ENCODE measurements at regions not wholly inside any gene's neighbourhood (a gene's known extent, or its start where the extent isn't known, plus 50 kb on each side); places are given as distances from the start of the nearest gene placed in this dataset.
"Not testable (repeated sequence)": the region's sequence is repeated elsewhere in the genome, so short reads cannot be mapped to it uniquely, and the experiment has no call there.

DNA sequence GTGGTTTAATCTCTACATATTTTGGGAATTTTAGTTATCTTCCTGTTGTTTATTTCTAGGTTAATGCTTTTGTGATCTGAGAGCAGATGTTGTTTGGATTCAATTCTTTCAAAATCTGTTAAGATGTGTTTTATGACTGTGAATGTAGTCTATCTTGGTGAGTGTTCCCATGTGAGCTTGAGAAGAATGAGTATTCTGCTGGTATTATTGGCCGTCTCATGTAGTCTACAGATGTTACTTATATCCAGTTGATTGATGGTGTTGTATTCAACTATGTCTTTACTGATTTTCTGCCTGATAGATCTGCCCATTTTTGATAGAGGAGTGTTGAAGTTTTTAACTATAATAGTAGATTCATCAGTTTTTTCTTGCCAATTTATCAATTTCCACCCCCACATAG lies 141.4 kb upstream of the FOXP2 start:
- no peak for DNase-seq

DNA sequence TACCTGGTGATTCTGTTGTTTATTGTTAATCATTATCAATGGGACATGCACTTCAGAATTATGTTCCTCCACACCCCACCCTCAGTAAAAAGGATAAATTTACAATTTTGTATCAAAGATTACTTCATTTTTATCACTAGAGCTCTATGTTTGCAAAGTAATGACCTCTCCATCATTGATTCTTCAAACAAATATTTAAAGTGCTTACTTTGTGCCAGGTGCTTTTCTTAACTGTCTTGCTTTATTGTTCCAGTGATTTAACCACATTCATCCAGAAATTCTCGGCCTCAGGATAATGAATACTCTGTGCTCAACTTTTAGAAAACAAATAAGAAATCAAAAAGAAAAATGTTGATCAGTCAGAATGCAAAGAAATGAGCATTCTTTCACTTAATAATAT lies 144.9 kb upstream of the FOXP2 start:
- DNase-seq = no peak

GRCh38 chr7:114267550-114267949 lies 147.1 kb upstream of the FOXP2 start:
- DNase-seq = not testable (repeated sequence)

DNA sequence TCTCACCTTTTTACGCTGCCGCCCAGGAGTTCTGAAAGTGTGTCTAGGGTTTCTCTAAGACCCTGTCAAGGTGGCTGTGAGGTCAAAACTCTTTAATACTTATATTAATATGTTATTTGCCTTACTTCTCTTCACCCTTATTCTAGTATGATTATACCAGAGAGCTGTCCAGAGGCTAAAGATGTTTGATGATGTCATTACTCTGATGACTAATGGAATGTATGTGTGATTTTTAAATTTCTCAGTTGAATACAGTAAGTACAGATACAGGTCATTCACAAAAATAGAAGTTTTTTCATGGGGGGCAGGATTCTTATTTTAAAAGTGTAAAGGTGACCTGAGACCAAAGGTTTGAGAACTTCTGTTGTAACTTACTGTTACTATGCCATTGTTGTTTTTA lies 150.6 kb upstream of the FOXP2 start:
- no peak for DNase-seq

- DNase-seq = no peak
Observed at GRCh38 chr7:114263219-114263618, 151.4 kb upstream of the FOXP2 start.

GRCh38 chr7:114255404-114255841 lies 159.2 kb upstream of the FOXP2 start:
- DNase-seq = peak; percentile 33

DNA sequence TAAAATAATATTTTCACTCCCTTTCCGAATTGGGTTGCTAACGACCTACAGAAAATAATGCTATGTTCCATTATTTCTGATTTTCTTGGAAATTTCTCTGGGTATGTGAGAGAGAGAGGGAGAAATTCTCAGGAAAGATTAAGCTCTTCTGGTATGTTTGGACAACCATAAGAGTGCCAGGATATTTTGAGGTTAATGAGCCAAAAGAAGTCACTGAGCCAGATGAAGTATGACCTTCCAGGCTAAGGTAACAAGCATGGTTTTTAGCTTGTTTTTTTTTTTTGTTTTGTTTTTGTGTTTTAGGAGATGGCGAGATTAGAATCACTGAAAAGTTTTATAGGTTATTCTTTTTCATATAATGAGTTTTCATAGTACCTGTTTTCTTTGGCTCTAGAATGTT lies 171.0 kb upstream of the FOXP2 start:
- DNase-seq = no peak

DNA sequence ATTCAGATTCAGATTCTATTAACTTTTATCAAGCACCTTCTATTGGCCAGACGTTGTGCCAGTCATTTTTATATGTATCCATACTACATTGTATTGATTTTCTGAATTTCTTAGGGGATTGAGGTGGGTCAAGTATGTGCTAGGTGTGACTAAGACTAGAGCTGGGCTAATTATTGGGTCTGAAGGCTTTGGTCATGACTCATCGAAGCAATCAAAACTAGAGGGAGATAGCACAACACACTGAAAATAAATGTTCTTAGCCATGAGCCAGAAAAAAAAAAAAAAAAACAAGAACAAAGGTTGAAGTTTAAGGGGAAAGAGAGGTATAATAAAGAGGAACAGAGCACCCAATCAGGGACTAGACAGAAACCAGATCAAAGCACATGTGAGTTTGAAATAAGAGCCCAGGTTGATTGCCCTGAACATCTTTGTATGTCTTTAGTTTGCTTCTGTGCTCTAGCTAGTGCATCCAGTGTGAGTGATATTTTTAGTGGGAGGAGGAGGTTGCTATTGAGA lies 171.6 kb upstream of the FOXP2 start:
- DNase-seq = no peak

- DNase-seq = no peak
Observed at GRCh38 chr7:114229246-114229645, 185.4 kb upstream of the FOXP2 start.

- DNase-seq = no peak
Observed at GRCh38 chr7:114225784-114226183, 188.8 kb upstream of the FOXP2 start.

GRCh38 chr7:114218283-114218682 lies 196.3 kb upstream of the FOXP2 start:
- DNase-seq = no peak

GRCh38 chr7:114217026-114217806 lies 197.4 kb upstream of the FOXP2 start:
- DNase-seq = peak; percentile 9

DNA sequence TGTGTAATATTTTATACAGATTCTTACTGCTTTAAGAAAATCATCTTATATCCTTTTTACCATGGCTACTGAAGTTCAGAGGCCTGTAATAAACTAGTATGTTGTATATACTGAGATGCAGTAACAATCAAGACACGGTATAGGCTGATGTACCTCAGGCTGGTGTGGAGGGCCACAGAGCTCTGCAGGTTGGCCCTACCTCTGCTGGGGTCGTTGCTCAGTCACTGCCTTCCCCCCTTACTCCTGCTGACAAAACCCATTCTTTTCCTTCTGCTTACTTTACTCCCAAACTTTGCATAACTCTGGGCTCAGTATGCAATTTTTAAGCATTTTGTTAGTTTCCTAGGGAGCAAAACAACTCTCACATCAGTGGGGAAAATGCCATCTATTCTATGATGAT lies 200.1 kb upstream of the FOXP2 start:
- DNase-seq = no peak

- DNase-seq = peak; percentile 7
Observed at GRCh38 chr7:114212721-114213429, 201.7 kb upstream of the FOXP2 start.

- peak; percentile 2 for DNase-seq
Observed at GRCh38 chr7:114209968-114210367, 204.6 kb upstream of the FOXP2 start.

DNA sequence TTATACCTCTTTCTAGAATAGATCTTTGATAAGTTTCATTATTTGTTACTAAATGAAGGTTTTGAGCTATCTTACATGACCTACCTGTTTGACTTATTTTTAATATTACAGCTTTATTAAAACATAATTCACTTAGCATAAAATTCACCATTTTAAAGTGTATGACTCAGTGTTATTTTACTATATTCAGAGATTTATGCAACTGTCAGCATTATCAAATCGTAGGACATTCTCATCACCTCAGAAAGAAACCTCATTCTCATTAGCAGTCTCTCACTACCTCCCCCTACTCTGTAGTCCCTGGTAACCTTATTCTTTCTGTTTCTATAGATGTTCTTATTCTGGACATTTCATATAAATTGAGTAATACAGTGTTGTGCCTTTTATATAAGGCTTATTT lies 207.9 kb upstream of the FOXP2 start:
- DNase-seq = no peak

DNA sequence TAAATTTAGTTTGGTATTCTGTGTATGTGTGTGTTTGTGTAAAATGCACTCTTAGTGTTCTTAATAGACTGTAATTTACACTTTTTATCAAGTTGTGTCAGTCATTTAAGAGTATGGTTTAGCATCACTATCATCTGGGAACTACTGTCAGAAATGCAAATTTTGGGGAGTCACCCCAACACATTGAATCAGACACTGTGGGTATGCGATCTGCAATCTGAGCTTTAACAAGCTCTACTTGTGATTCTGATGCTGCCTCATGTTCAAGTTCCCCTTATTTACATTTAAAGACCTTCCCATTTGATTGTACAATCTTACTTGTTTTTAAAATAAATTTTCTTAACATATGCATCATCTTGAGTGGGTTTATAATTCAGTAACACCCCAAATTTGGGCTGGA lies 218.1 kb upstream of the FOXP2 start:
- DNase-seq = no peak

DNA sequence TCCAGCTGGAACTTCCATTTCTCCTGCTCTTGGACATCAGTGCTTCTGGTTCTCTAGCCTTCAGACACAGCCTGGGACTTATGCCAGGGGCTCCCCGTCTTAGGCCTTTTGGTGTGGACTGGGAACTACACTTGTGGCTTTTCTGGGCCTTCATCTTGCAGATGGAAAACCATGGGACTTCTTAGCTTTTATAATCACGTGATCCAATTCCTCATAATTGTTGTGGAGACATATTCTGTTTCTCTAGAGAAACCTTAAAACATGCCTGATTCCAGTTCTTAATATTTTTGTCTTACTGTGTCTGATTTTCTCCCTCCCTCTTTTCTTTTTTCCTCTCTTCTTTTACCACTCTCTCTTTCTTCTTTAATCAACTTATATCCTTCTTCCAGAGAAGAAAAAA lies 224.2 kb upstream of the FOXP2 start:
- no peak for DNase-seq

DNA sequence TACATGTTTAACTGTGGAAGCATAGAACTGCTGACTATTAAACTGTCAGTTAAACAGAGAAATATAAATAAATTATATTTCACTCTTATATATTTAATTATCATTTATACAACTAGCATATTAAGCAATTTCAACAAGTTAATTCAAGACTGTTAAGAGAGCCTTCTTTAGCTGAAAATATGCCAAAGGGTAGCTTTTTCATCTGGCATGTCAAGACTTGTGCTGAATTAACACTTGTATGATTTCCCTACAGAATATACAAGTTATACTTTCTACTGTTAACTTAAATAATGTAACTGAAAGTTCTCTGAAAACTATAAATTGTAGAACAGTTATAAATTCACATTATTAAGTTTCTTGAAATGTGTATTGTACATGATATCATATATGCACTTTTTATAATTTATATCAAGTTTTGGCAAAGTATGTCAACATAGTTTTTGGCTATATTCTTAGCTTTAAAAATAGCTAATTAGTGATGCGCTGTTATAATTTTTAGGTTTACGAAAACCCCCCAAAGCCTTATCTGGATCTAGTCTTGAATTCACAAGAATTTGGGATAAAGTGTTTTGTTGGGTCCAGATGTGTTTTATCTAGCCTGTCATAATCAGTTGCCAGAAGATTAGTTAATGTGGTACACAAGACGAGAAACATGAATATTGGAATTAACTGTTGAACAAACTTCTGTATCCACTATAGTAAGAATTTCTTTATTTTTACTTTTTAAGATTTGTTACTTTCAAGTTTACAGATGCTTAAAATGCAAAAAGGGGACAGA lies 231.1 kb upstream of the FOXP2 start:
- no peak for DNase-seq

DNA sequence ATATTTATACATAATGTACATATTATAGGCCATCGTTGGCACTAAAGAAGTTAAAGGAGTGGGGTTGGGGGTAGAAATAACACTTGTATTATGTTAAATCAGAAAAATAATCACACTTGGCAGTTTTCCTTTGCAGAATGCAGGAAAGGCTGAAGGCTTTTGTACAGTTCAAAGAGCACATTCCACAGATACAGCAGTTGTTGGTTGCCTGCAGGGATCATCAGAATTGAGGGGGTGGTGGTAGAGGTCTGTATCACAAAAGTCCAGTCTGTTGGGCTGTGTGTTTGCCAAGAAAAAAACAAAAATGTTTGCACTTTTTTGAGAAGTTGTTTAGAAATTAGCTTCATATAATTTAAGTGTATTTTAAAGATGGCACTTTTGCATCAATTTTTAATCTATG lies 231.8 kb upstream of the FOXP2 start:
- no peak for DNase-seq

DNA sequence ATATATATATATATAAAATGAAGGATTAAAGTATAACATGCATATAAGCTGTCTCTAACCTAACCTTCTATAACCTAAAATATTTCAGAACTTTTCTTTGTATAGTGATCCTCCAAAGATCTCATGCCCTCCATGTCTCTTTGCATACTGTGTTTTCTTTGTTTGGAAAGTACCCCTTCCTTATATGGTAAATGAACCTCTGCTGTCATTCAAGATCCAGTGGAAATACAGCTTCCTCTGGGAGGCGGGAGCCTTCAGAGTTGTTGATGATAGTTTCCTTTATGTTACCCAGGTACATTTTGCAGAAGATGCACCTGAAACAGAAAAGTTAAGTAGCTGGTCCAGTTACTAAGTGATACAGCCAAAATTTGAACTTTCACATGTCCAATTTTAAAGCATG lies 233.3 kb upstream of the FOXP2 start:
- DNase-seq = no peak

- DNase-seq = no peak
Observed at GRCh38 chr7:114180556-114181266, 233.9 kb upstream of the FOXP2 start.

GRCh38 chr7:114175125-114175524 lies 239.5 kb upstream of the FOXP2 start:
- no peak for DNase-seq
